ENCODE measurements at regions not wholly inside any gene's neighbourhood (a gene's known extent, or its start where the extent isn't known, plus 50 kb on each side); places are given as distances from the start of the nearest gene placed in this dataset.
A peak's percentile ranks its signal among the peaks of the same experiment; 100 is the strongest.

GRCh38 chr19:28426110-28426729 is 786.7 kb downstream of the UQCRFS1 start:
- peaks cover 5% of the 10 kb centered on the region for H3K36me3 Mint-ChIP-seq (ENCODE audit: insufficient read depth, unreplicated experiment)
- no peak for TF ChIP-seq CTCF (IDR thresholded peaks at IDR 0.05; ENCODE audit: unreplicated experiment)
- DNase-seq, result no peak
- no TSS peak for BruUV-seq (replicated peaks)
- no peak overlapping the region for H3K4me3 Mint-ChIP-seq (ENCODE audit: low read depth, unreplicated experiment)
- no peak overlapping the region for H3K27ac Mint-ChIP-seq (ENCODE audit: unreplicated experiment)
- intact Hi-C loops (cut with micrococcal nuclease; ENCODE audit: unreplicated experiment), result no loop called here
- peaks cover 14% of the 10 kb centered on the region for H3K4me1 Mint-ChIP-seq (ENCODE audit: low read depth, unreplicated experiment)
- CTCF ChIA-PET, result interaction anchor here (0.6 kb wide), 1 partner anchor 53 kb away, joined by 3 read pairs; no protein-coding TSS in a partner anchor
- no peaks in the 10 kb centered on the region for H3K27me3 Mint-ChIP-seq (ENCODE audit: unreplicated experiment)
- H3K9me3 Mint-ChIP-seq (ENCODE audit: low read depth, unreplicated experiment), result peaks cover 5% of the 10 kb centered on the region

- H3K4me3 Mint-ChIP-seq (ENCODE audit: low read depth, unreplicated experiment), result peak overlapping the region; percentile 21
- DNase-seq, result no peak
- peaks cover 14% of the 10 kb centered on the region for H3K4me1 Mint-ChIP-seq (ENCODE audit: low read depth, unreplicated experiment)
- H3K27ac Mint-ChIP-seq (ENCODE audit: unreplicated experiment), result no peak overlapping the region
- BruUV-seq (replicated peaks), result no TSS peak
- peaks cover 5% of the 10 kb centered on the region for H3K9me3 Mint-ChIP-seq (ENCODE audit: low read depth, unreplicated experiment)
- intact Hi-C loops (cut with micrococcal nuclease; ENCODE audit: unreplicated experiment), result no loop called here
- H3K27me3 Mint-ChIP-seq (ENCODE audit: unreplicated experiment), result no peaks in the 10 kb centered on the region
- TF ChIP-seq CTCF (IDR thresholded peaks at IDR 0.05; ENCODE audit: unreplicated experiment), result no peak
- peaks cover 5% of the 10 kb centered on the region for H3K36me3 Mint-ChIP-seq (ENCODE audit: insufficient read depth, unreplicated experiment)
- CTCF ChIA-PET, result no interaction called here
Observed at GRCh38 chr19:28425046-28425931, 787.7 kb downstream of the UQCRFS1 start.

GRCh38 chr19:28424662-28425045 is 788.3 kb downstream of the UQCRFS1 start:
- Mint-ChIP-seq H3K4me1 (ENCODE audit: low read depth, unreplicated experiment) (peaks cover 14% of the 10 kb centered on the region), H3K4me3 (ENCODE audit: low read depth, unreplicated experiment) (no peak overlapping the region), H3K27ac (ENCODE audit: unreplicated experiment) (no peak overlapping the region), H3K27me3 (ENCODE audit: unreplicated experiment) (no peaks in the 10 kb centered on the region), H3K9me3 (ENCODE audit: low read depth, unreplicated experiment) (peaks cover 5% of the 10 kb centered on the region), H3K36me3 (ENCODE audit: insufficient read depth, unreplicated experiment) (peaks cover 5% of the 10 kb centered on the region)
- BruUV-seq (replicated peaks), result no TSS peak
- no peak for TF ChIP-seq CTCF (IDR thresholded peaks at IDR 0.05; ENCODE audit: unreplicated experiment)
- intact Hi-C loops (cut with micrococcal nuclease; ENCODE audit: unreplicated experiment), result no loop called here
- DNase-seq, result no peak
- CTCF ChIA-PET, result no interaction called here

DNA sequence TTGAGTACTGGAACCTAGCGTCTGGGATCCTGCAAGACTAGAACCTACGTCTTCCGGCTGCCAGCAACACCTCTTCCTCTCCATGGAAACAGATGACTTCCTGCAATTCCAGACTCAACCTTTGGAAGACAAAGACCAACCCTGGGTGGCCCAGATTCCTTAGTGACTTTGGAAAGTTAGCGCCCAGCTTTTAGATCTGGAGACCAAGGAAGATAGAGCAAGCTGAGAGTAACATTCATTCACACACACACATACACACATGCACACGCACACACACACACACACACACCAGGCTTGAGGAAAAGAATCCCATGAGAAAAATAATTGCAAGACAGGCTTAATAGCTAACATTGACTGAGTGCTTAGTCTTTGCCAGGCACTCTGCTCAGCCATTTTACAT is 788.9 kb downstream of the UQCRFS1 start:
- CTCF ChIA-PET, result no interaction called here
- intact Hi-C loops (cut with micrococcal nuclease; ENCODE audit: unreplicated experiment), result no loop called here
- H3K4me1 Mint-ChIP-seq (ENCODE audit: low read depth, unreplicated experiment), result peaks cover 14% of the 10 kb centered on the region
- H3K36me3 Mint-ChIP-seq (ENCODE audit: insufficient read depth, unreplicated experiment), result peaks cover 5% of the 10 kb centered on the region
- no peak overlapping the region for H3K4me3 Mint-ChIP-seq (ENCODE audit: low read depth, unreplicated experiment)
- no peak for TF ChIP-seq CTCF (IDR thresholded peaks at IDR 0.05; ENCODE audit: unreplicated experiment)
- H3K27ac Mint-ChIP-seq (ENCODE audit: unreplicated experiment), result no peak overlapping the region
- BruUV-seq (replicated peaks), result no TSS peak
- H3K9me3 Mint-ChIP-seq (ENCODE audit: low read depth, unreplicated experiment), result peaks cover 5% of the 10 kb centered on the region
- DNase-seq, result no peak
- no peaks in the 10 kb centered on the region for H3K27me3 Mint-ChIP-seq (ENCODE audit: unreplicated experiment)

All from Calu3 (cell line).